Activated T-helper 2 cell treated with anti-CD3 and anti-CD28 coated beads, Interferon-gamma antibody, Interleukin-2, Interleukin-4, amounts not matched to agents 10 μg/mL and 5 μg/mL and 100 μg/mL, durations not matched to agents 14 hours and 24 hours and 36 hours (primary cell): ENCODE measurements at regions not wholly inside any gene's neighbourhood (a gene's known extent, or its start where the extent isn't known, plus 50 kb on each side); places are given as distances from the start of the nearest gene placed in this dataset.
"Not testable (repeated sequence)": the region's sequence is repeated elsewhere in the genome, so short reads cannot be mapped to it uniquely, and the experiment has no call there.

ENCODE experiments used
- DNase-seq: peaks from one replicate; pipeline ENCODE4 v3.0.0; 2021; ENCODE audit warnings: low spot score
- H3K27ac Mint-ChIP-seq: one replicate; pipeline ENCODE4 v1.8.0; 2021; ENCODE audit warnings: mixed read lengths
- H3K27me3 Mint-ChIP-seq: one replicate; pipeline ENCODE4 v1.8.0; 2021; ENCODE audit warnings: low read depth, mixed read lengths
- H3K36me3 Mint-ChIP-seq: one replicate; pipeline ENCODE4 v1.8.0; 2021; ENCODE audit warnings: low read depth, mixed read lengths
- H3K4me1 Mint-ChIP-seq: one replicate; pipeline ENCODE4 v1.8.0; 2021; ENCODE audit warnings: low read depth, mixed read lengths
- H3K4me3 Mint-ChIP-seq: one replicate; pipeline ENCODE4 v1.8.0; 2021; ENCODE audit warnings: low read depth, mild to moderate bottlenecking, moderate library complexity, mixed read lengths
- H3K9me3 Mint-ChIP-seq: one replicate; pipeline ENCODE4 v1.8.0; 2021; ENCODE audit warnings: mixed read lengths
- intact Hi-C: fragments of 100-400 bp; cut with micrococcal nuclease; formaldehyde crosslinking; loops from one replicate; pipeline ENCODE4 v1.15.1; 2023

DNA sequence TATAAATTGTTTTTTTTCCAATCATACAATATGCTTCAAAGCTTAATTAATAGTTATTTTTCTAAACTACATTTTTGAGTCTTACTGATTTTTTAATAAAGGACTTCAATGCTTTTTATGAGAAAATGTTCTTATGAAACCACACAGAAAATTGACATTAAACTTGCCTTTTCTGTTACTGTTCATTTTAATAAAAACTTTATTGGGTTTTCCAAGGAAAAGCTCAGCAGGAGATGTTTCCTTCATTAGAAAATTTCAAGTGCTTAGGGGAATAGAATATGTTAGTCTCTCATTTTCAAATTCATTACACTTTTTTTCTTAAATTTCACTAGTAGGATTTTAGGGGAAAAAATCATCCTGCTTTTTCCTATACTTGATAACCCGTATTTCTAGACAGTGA, 711.4 kb downstream of the DIPK2A start:
- H3K4me1 Mint-ChIP-seq: no peaks in the 10 kb centered on the region
- H3K4me3 Mint-ChIP-seq: no peak overlapping the region
- H3K27ac Mint-ChIP-seq: no peak overlapping the region
- intact Hi-C loops: no loop called here
- DNase-seq: no peak
- H3K9me3 Mint-ChIP-seq: no peaks in the 10 kb centered on the region
- H3K27me3 Mint-ChIP-seq: no peaks in the 10 kb centered on the region
- H3K36me3 Mint-ChIP-seq: no peaks in the 10 kb centered on the region

DNA sequence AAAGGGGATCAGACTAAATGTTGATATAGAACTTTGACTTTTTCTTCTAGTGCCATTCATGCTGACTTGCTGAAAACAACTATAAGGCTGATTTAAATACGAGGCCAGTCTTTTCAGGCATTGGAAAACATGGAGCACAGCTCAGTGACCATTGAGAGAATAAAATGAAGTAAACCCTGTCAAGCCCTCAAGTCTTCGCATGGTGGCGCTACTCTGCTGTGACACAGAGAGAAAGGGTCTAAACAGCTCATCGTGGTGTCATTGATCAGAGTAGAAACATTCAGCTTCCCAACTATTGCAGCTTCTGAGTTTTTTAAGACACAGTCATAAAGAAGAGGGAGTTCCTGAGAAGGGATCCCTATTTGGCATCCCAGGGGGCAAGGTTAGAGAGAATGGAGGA, 716.2 kb downstream of the DIPK2A start:
- no peak for DNase-seq
- Mint-ChIP-seq H3K4me1 (no peaks in the 10 kb centered on the region), H3K27me3 (no peaks in the 10 kb centered on the region), H3K4me3 (no peak overlapping the region), H3K27ac (no peak overlapping the region), H3K9me3 (no peaks in the 10 kb centered on the region), H3K36me3 (no peaks in the 10 kb centered on the region)
- intact Hi-C loops: no loop called here

DNA sequence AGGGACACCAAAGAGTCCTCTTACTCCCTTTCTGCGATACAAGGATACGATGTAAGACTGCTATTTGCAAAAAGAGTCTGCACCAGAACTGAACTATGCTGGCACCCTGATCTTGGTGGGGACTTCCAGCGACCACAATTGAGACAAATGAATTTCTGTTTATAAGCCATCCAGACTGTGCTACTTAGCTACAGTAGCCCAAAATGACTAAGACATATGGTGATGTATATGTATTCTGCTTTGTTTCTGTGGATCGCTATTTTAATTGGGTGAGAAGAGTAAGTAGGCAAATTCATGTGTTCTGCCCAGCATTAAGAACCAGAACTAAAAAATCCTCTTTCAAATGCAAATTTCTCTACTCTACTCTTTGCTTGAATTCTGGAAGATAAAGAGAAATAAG, 720.9 kb downstream of the DIPK2A start:
- Mint-ChIP-seq H3K27ac (no peak overlapping the region), H3K4me1 (no peaks in the 10 kb centered on the region), H3K27me3 (no peaks in the 10 kb centered on the region), H3K9me3 (no peaks in the 10 kb centered on the region), H3K36me3 (no peaks in the 10 kb centered on the region), H3K4me3 (no peak overlapping the region)
- intact Hi-C loops: no loop called here
- DNase-seq: no peak

DNA sequence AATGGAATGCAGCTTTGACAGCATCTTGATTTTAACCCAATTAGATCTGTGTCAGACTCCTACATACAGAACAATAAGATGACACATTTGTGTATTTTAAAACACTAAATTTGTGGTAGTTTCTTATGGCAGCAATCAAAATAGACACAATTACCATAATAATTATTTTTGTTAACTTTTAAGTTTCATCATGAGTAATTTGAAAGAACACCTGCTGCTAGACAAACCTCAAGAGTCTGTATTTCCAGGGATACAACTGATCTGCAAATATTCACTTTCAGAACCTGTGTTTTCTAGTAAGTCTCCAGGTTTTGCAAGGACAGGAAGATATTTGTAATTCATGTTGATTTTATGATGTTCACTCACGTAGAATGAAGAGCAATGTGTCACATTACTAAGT, 736.8 kb downstream of the DIPK2A start:
- Mint-ChIP-seq H3K36me3 (no peaks in the 10 kb centered on the region), H3K4me1 (no peaks in the 10 kb centered on the region), H3K27me3 (no peaks in the 10 kb centered on the region), H3K4me3 (no peak overlapping the region), H3K9me3 (peaks cover 5% of the 10 kb centered on the region), H3K27ac (no peak overlapping the region)
- intact Hi-C loops: no loop called here
- DNase-seq: no peak

DNA sequence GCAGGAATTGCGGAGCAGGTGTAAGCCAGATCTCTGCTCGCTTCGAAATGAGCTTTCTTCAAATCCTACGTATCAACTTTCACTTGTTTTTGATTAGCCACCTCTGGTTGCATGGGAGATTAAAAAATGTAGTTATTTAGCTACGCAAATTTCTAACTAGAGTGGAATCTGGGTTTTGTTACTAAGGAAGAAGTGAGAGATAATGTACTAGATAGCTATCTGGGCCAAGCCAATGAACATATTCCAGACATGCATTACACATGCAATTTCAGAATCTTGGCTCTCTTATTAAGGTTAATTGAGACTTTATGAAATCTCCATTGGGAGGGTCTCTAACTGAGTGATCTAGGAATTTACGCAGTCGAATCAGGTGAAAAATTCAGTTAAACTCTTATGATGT, 765.7 kb downstream of the DIPK2A start:
- Mint-ChIP-seq H3K27me3 (no peaks in the 10 kb centered on the region), H3K4me1 (no peaks in the 10 kb centered on the region), H3K36me3 (no peaks in the 10 kb centered on the region), H3K27ac (no peak overlapping the region), H3K4me3 (no peak overlapping the region), H3K9me3 (peaks cover 6% of the 10 kb centered on the region)
- no peak for DNase-seq
- intact Hi-C loops: no loop called here

DNA sequence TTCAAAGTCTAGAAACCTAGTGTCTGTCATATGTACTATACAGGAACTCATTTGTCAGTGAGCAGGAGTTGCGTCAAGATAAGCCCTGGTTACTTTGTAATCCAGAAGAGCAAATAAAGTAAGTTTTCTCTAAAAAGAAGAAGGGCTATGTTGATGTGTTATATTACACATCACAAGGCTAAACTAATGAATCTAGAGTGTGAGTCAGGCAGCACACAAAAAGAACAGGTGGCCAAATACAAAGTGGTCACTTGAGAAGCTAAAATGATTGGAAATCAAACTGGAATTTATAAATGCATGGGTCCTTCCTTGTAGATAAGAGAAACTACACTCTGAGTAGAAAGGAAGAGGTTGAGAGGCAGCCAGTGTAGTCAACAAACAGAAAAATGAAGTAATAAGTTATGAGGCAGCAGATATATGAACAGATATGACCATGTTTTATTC, 771.6 kb downstream of the DIPK2A start:
- intact Hi-C loops: no loop called here
- DNase-seq: no peak
- Mint-ChIP-seq H3K27ac (no peak overlapping the region), H3K4me3 (no peak overlapping the region), H3K4me1 (no peaks in the 10 kb centered on the region), H3K9me3 (no peaks in the 10 kb centered on the region), H3K27me3 (no peaks in the 10 kb centered on the region), H3K36me3 (no peaks in the 10 kb centered on the region)

DNA sequence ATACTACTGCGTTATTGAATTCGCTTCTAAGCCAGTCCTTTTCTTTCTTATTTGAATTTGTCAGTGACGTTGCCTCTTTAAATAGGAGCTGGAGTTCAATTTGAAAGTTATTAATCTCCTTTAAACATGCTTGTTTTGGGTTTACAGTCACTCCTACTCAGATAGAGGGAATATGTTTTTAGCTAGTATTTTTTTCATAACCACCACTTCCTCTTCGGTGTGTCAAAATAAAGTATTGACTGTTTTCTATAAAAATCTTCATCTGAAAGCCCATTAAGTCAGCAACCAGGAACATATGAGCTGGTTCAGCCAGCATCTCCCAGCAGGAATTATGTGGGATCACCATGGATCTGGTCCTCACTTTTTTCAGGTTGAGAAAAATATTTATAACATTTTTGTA, 772.9 kb downstream of the DIPK2A start:
- Mint-ChIP-seq H3K4me1 (no peaks in the 10 kb centered on the region), H3K27me3 (no peaks in the 10 kb centered on the region), H3K4me3 (no peak overlapping the region), H3K27ac (no peak overlapping the region), H3K36me3 (no peaks in the 10 kb centered on the region), H3K9me3 (no peaks in the 10 kb centered on the region)
- intact Hi-C loops: no loop called here
- no peak for DNase-seq

DNA sequence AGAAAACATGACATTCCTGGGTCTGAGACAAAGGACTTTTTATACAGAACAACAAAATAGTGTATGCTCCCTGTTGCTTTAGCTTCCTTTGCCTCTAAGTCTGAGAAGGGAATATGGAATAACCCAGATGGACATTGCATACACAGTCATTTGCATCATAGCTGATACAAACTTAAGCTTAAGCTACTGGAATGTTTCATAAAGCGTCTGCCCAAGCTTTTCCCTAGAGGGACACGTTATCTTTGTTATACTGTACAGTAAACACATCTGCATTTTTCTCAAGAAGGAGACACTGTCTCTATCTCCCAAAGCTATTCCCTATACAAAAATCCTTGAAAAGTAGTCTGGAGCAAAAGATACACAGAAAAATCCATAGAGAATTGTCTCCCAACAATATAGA, 775.0 kb downstream of the DIPK2A start:
- Mint-ChIP-seq H3K9me3 (no peaks in the 10 kb centered on the region), H3K36me3 (no peaks in the 10 kb centered on the region), H3K4me3 (no peak overlapping the region), H3K27ac (no peak overlapping the region), H3K4me1 (no peaks in the 10 kb centered on the region), H3K27me3 (no peaks in the 10 kb centered on the region)
- intact Hi-C loops: no loop called here
- no peak for DNase-seq

DNA sequence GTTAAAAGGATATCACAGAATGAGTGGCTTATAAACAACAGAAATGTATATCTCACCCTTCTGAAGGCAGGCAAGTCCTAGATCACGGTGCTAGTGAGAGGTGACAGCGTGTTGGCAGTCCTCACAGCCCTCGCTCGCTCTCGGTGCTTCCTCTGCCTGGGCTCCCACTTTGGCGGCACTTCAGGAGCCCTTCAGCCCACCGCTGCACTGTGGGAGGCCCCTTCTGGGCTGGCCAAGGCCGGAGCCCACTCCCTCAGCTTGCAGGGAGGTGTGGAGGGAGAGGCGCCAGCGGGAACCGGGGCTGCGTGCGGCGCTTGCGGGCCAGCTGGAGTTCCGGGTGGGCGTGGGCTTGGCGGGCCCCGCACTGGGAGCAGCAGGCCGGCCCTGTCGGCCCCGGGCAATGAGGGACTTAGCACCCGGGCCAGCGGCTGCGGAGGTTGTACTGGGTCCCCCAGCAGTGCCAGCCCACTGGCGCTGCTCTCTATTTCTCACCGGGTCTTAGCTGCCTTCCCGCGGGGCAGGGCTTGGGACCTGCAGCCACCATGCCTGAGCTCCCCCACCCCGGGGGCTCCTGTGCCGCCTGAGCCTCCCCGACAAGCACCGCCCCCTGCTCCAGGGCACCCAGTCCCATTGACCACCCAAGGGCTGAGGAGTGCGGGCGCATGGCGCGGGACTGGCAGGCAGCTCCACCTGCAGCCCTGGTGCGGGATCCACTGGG, 778.1 kb downstream of the DIPK2A start:
- H3K36me3 Mint-ChIP-seq, H3K9me3 Mint-ChIP-seq, DNase-seq, H3K27ac Mint-ChIP-seq, H3K4me3 Mint-ChIP-seq, intact Hi-C loops, H3K4me1 Mint-ChIP-seq, H3K27me3 Mint-ChIP-seq: not testable (repeated sequence)

DNA sequence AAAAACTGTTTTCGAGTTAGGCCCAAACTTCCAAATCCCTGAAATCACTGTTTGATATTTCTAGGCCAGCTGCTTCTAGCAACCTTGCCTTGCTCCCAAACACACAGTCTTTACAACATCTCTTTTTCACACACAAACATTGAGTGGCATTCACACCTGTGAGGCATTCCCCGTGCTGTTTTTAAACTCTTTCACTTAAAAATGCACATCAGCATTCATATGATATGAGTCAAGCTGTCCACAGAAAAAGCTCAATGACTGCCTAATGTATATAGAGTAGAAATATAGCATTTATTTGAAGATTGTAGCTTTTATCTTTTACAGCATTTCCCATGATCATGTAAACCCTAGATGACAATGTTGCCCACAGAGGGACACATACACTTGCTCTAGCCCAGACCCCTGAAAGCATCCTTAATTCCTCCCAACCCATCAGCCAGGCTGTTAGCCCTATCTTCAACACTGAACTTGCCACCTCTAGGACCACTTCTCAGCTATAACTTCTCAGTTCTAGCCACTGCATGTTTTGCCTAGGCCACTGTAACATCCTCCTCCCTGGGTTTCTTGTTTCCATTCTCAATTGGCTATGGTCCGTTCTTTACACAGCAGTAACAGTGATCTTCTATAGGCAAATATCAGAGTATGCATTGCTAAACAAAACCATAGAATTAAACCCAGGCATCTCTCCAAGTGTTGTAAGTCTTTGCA, 782.6 kb downstream of the DIPK2A start:
- H3K9me3 Mint-ChIP-seq: no peaks in the 10 kb centered on the region
- no peak overlapping the region for H3K4me3 Mint-ChIP-seq
- H3K27ac Mint-ChIP-seq: no peak overlapping the region
- no peaks in the 10 kb centered on the region for H3K4me1 Mint-ChIP-seq
- H3K27me3 Mint-ChIP-seq: no peaks in the 10 kb centered on the region
- intact Hi-C loops: no loop called here
- no peak for DNase-seq
- H3K36me3 Mint-ChIP-seq: no peaks in the 10 kb centered on the region

DNA sequence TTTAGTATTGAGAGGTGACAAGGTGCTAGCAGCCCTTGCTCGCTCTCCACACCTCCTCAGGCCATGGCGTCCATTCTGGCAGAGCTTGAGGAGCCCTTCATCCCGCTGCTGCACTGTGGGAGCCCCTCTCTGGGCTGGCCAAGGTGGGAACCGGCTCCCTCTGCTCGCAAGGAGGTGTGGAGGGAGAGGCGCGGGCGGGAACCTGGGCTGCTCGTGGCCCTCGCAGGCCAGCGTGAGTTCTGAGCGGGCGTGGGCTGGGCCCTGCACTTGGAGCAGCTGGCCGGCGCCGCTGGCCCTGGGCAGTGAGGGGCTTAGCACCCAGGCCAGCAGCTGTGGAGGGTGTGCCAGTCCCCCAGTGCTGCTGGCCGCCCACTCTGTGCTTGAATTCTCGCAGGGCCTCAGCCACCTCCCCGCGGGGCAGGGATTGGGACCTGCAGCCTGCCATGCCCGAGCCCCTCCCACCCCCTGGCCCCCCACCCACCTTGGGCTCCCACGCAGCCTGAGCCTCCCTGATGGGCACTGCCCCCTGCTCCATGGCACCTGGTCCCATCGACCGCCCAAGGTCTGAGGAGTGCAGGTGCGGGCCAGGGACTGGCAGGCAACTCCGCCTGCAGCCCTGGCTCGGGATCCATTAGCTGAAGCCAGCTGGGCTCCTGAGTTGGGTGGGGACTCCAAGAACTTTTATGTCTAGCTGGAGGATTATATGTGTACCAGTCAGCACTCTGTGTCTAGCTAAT, 785.2 kb downstream of the DIPK2A start:
- intact Hi-C loops: no loop called here
- Mint-ChIP-seq H3K27me3 (no peaks in the 10 kb centered on the region), H3K27ac (no peak overlapping the region), H3K4me1 (no peaks in the 10 kb centered on the region), H3K36me3 (no peaks in the 10 kb centered on the region), H3K9me3 (no peaks in the 10 kb centered on the region), H3K4me3 (no peak overlapping the region)
- DNase-seq: no peak

DNA sequence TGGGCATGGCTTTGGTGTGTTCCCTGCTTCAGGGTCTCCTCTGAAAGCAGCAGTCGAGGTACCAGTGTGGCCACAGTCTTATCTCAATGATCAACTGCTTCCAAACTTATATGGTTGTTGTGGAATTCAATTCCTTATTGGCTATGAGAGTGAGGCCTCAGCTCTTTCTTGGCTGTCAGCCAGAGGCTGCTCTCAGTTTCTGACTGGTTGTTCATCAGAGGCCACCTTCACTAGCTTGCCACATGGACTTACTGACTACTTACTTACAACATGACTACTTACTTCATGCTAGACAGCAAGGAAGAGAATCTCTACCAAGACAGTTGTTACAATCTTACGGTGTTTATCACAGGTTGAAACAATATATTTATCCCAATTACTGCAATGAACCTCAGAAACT, 789.2 kb downstream of the DIPK2A start:
- Mint-ChIP-seq H3K9me3 (no peaks in the 10 kb centered on the region), H3K4me3 (no peak overlapping the region), H3K4me1 (no peaks in the 10 kb centered on the region), H3K27ac (no peak overlapping the region), H3K27me3 (no peaks in the 10 kb centered on the region), H3K36me3 (no peaks in the 10 kb centered on the region)
- intact Hi-C loops: no loop called here
- DNase-seq: no peak

DNA sequence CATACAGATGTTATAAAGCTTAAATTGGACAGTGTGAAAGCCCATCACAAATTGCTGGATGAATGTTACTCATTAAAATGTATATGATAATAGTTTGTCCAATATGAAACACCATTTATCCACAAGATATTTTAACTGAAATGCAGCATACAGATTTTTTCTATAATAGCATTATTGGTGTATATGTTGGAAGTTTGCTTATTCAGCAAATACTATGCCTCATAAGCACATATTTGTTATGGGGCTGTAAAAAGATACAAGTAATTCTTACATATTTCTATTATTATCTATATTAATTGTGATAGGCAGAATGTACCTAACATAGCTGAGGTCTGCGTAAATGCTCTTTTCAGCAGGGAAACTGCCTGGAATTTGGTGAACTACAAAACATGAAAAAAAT, 790.5 kb downstream of the DIPK2A start:
- DNase-seq: no peak
- no peaks in the 10 kb centered on the region for H3K9me3 Mint-ChIP-seq
- intact Hi-C loops: no loop called here

More for the DNA sequence above, 790.5 kb downstream of the DIPK2A start:
- Mint-ChIP-seq H3K27me3 (no peaks in the 10 kb centered on the region), H3K27ac (no peak overlapping the region), H3K4me3 (no peak overlapping the region), H3K4me1 (no peaks in the 10 kb centered on the region), H3K36me3 (no peaks in the 10 kb centered on the region)
